ENCODE measurements at regions not wholly inside any gene's neighbourhood (a gene's known extent, or its start where the extent isn't known, plus 50 kb on each side); places are given as distances from the start of the nearest gene placed in this dataset.
"Not testable (repeated sequence)": the region's sequence is repeated elsewhere in the genome, so short reads cannot be mapped to it uniquely, and the experiment has no call there.

DNA sequence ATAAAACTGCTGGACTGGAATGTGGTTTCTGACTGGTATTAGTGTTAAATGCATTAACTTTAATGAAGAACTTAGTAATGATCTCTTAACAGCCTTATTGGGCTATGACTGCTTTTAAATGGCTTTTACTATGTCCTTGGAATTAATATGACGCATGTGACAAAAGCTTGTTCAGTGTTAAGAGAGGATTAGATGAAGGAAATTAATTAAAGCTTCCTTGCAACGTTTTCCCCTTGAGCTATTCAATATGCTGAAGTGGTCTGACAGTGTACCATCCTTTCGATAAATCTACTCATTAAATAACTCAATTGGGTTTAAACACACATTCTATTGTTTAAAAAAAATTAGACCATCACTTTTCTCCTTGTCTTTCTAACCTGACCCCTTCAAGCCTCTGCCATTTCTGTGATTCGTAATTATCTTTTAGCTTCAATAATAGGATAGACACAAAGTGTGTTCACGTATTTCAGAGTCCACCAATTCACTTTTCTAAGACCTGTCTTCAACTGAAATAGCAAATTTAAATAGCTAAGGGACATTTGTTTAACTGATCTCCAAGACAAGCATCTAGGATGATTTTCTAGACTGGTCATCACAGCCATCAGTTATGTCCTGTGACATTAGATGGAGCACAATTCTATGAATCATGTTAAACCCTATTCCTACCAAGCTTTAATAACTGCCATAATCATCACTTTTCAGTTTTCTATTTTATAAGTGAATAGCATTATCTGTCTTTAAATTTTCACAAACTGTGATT lies 1258.0 kb upstream of the CDH9 start:
- WGBS, 2 donors = 80 to 85% methylated on average over 5 of the region's 5 CpGs
- H3K9me3 ChIP-seq = no peaks in the 10 kb centered on the region
- TF ChIP-seq POLR2A (IDR thresholded peaks at IDR 0.05) = no peak
- TF ChIP-seq, protein P1, sequence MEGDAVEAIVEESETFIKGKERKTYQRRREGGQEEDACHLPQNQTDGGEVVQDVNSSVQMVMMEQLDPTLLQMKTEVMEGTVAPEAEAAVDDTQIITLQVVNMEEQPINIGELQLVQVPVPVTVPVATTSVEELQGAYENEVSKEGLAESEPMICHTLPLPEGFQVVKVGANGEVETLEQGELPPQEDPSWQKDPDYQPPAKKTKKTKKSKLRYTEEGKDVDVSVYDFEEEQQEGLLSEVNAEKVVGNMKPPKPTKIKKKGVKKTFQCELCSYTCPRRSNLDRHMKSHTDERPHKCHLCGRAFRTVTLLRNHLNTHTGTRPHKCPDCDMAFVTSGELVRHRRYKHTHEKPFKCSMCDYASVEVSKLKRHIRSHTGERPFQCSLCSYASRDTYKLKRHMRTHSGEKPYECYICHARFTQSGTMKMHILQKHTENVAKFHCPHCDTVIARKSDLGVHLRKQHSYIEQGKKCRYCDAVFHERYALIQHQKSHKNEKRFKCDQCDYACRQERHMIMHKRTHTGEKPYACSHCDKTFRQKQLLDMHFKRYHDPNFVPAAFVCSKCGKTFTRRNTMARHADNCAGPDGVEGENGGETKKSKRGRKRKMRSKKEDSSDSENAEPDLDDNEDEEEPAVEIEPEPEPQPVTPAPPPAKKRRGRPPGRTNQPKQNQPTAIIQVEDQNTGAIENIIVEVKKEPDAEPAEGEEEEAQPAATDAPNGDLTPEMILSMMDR (IDR thresholded peaks at IDR 0.05) = no peak
- H3K4me1 ChIP-seq = no peaks in the 10 kb centered on the region
- intact Hi-C loops (cut with DNase I; ENCODE audit: low total_unique reads) = no loop called here
- no peaks in the 10 kb centered on the region for H3K27me3 ChIP-seq
- no peak overlapping the region for H3K27ac ChIP-seq
- H3K36me3 ChIP-seq (ENCODE audit: low read depth, missing control alignments) = no peaks in the 10 kb centered on the region
- no peak for DNase-seq
- H3K4me3 ChIP-seq = no peak overlapping the region

DNA sequence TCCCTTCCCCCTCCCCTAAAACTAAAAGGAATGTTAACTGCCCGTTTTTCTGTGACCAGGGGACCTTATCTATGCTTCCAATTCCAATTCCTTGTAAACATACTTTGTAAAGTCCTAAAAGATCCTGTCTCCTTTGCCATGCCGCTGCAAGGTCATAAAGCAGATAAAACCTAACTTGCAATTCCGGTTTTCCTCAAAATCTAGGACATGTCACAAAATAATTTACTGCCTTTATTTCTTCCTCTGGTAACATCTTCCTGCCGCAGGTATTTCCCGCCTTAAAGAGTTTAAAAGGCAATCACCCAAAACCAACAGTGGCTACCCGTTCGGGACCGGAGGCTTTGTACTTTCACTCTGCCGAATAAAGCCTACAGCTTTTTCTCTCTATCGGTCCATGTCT lies 1248.6 kb upstream of the CDH9 start:
- H3K4me3 ChIP-seq; H3K36me3 ChIP-seq (ENCODE audit: low read depth, missing control alignments); H3K4me1 ChIP-seq; H3K27ac ChIP-seq; DNase-seq; H3K9me3 ChIP-seq; H3K27me3 ChIP-seq; intact Hi-C loops (cut with DNase I; ENCODE audit: low total_unique reads): not testable (repeated sequence)
- WGBS, 2 donors = 33 to 51% methylated on average over 10 of the region's 10 CpGs

DNA sequence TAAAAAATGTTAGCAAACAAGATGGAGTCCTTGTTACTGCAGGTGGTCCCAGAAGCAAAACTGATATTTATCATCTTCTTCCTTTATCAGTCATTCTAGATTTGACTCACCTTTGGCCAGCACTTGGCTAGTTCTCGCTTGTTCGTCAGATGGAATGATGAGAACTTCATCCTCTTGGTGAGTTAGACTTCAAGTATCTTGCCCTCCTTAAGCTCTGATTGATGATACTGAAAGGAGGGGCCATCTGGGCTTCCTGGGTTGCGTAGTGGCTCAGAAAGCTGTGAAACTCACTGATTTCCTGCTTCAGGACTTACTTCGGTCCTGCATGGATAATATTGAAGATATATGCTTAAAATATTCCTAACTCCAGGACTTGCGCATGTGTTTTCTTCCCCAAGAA lies 1248.2 kb upstream of the CDH9 start:
- WGBS, 2 donors = 59 to 65% methylated on average over 5 of the region's 5 CpGs
- intact Hi-C loops (cut with DNase I; ENCODE audit: low total_unique reads) = no loop called here
- Histone ChIP-seq H3K27ac (no peak overlapping the region), H3K27me3 (no peaks in the 10 kb centered on the region), H3K9me3 (no peaks in the 10 kb centered on the region), H3K4me1 (no peaks in the 10 kb centered on the region), H3K4me3 (no peak overlapping the region), H3K36me3 (ENCODE audit: low read depth, missing control alignments) (no peaks in the 10 kb centered on the region)
- TF ChIP-seq, protein P1 (IDR thresholded peaks at IDR 0.05) = no peak
- no peak for TF ChIP-seq POLR2A (IDR thresholded peaks at IDR 0.05)
- DNase-seq = no peak

DNA sequence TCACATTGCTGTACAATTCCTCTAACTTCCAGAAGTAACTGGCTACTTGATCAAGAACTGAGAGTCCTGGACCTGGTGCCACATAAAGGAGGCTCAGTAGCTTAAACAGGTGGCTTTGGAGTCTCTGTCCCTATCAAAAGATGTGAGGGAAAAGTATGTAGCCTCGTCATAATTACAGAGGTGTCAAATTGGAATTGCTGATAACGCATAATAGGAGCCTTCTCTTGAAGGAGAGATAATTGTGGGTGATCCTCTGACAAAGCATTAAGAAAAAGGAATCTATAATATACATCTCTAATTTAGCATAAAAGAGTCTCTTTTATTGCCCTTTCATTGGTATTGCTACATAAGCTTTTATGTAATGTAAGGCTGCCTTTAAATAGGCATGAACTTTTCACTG lies 1246.4 kb upstream of the CDH9 start:
- intact Hi-C loops (cut with DNase I; ENCODE audit: low total_unique reads) = no loop called here
- WGBS, 2 donors = 70 to 88% methylated on average over 2 of the region's 2 CpGs
- DNase-seq = no peak
- Histone ChIP-seq H3K4me3 (no peak overlapping the region), H3K27me3 (no peaks in the 10 kb centered on the region), H3K27ac (no peak overlapping the region), H3K9me3 (no peaks in the 10 kb centered on the region), H3K4me1 (no peaks in the 10 kb centered on the region), H3K36me3 (ENCODE audit: low read depth, missing control alignments) (no peaks in the 10 kb centered on the region)
- TF ChIP-seq POLR2A (IDR thresholded peaks at IDR 0.05) = no peak
- TF ChIP-seq, protein P1 (IDR thresholded peaks at IDR 0.05) = no peak

DNA sequence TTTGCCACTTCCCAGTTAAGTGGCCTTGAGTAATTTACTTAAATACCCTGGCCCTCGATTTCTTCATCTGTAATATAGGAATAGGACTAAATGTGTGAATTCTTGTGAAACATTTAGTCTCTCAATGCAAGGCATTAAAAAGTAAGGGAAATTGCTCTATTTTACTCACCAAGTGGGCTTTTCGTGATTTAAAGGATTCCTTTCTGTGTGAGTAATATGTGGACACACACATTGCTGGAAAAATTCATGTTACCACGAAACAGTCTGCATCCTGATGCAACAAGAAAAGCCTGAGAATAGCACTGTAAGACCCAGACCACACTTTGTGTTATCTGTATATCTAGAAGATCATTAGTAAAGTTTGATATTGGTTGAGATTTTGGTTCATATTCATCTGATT lies 1243.0 kb upstream of the CDH9 start:
- no peak for DNase-seq
- 81 to 89% methylated on average over 3 of the region's 3 CpGs for WGBS, 2 donors

More for the DNA sequence above, 1243.0 kb upstream of the CDH9 start:
- TF ChIP-seq POLR2A (IDR thresholded peaks at IDR 0.05) = no peak
- TF ChIP-seq, protein P1 (IDR thresholded peaks at IDR 0.05) = no peak
- no peak overlapping the region for H3K27ac ChIP-seq
- H3K4me1 ChIP-seq = no peaks in the 10 kb centered on the region
- no peaks in the 10 kb centered on the region for H3K27me3 ChIP-seq
- intact Hi-C loops (cut with DNase I; ENCODE audit: low total_unique reads) = no loop called here
- H3K36me3 ChIP-seq (ENCODE audit: low read depth, missing control alignments) = no peaks in the 10 kb centered on the region
- no peaks in the 10 kb centered on the region for H3K9me3 ChIP-seq
- H3K4me3 ChIP-seq = no peak overlapping the region

Measured in testis (tissue), 2 donors.